Colon (tissue), 2 donors: ENCODE measurements at regions not wholly inside any gene's neighbourhood (a gene's known extent, or its start where the extent isn't known, plus 50 kb on each side); places are given as distances from the start of the nearest gene placed in this dataset.
"Not testable (repeated sequence)": the region's sequence is repeated elsewhere in the genome, so short reads cannot be mapped to it uniquely, and the experiment has no call there.

Experiments
- FAIRE-seq: peaks from 2 replicates; lab custom pipeline; 2012; peaks lifted over from hg19 to GRCh38; lab: Jason Lieb, UNC
- donor health status: control.
- donor health status: control.

GRCh38 chr7:46754140-46754720 is 827.7 kb downstream of the TNS3 start:
- no peak for FAIRE-seq

- FAIRE-seq, result no peak
These were observed 828.2 kb downstream of the TNS3 start for GRCh38 chr7:46753662-46754061.

GRCh38 chr7:46752881-46753366 is 829.0 kb downstream of the TNS3 start:
- FAIRE-seq, result no peak

- not testable (repeated sequence) for FAIRE-seq
These were observed 829.8 kb downstream of the TNS3 start for GRCh38 chr7:46751927-46752723.

- no peak for FAIRE-seq
These were observed 830.4 kb upstream of the IGFBP3 start for GRCh38 chr7:46751471-46751870.

GRCh38 chr7:46750321-46750865 is 829.3 kb upstream of the IGFBP3 start:
- FAIRE-seq, result no peak

GRCh38 chr7:46747869-46748576 is 827.0 kb upstream of the IGFBP3 start:
- no peak for FAIRE-seq

- FAIRE-seq, result no peak
These were observed 825.9 kb upstream of the IGFBP3 start for GRCh38 chr7:46746695-46747687.

- no peak for FAIRE-seq
These were observed 824.6 kb upstream of the IGFBP3 start for GRCh38 chr7:46745707-46746090.

GRCh38 chr7:46744957-46745706 is 824.1 kb upstream of the IGFBP3 start:
- no peak for FAIRE-seq

- FAIRE-seq, result no peak
These were observed 821.5 kb upstream of the IGFBP3 start for GRCh38 chr7:46742601-46743000.

- no peak for FAIRE-seq
These were observed 821.0 kb upstream of the IGFBP3 start for GRCh38 chr7:46741938-46742540.

GRCh38 chr7:46741181-46741580 is 820.1 kb upstream of the IGFBP3 start:
- FAIRE-seq, result no peak

GRCh38 chr7:46739518-46740234 is 818.6 kb upstream of the IGFBP3 start:
- no peak for FAIRE-seq

GRCh38 chr7:46738796-46739195 is 817.7 kb upstream of the IGFBP3 start:
- FAIRE-seq, result no peak

GRCh38 chr7:46738165-46738564 is 817.1 kb upstream of the IGFBP3 start:
- no peak for FAIRE-seq

GRCh38 chr7:46725838-46726237 is 804.8 kb upstream of the IGFBP3 start:
- no peak for FAIRE-seq

GRCh38 chr7:46725136-46725535 is 804.1 kb upstream of the IGFBP3 start:
- FAIRE-seq, result no peak

- no peak for FAIRE-seq
These were observed 802.7 kb upstream of the IGFBP3 start for GRCh38 chr7:46723742-46724141.

- FAIRE-seq, result no peak
These were observed 801.9 kb upstream of the IGFBP3 start for GRCh38 chr7:46723003-46723402.
